ENCODE measurements at regions not wholly inside any gene's neighbourhood (a gene's known extent, or its start where the extent isn't known, plus 50 kb on each side); places are given as distances from the start of the nearest gene placed in this dataset.

DNA sequence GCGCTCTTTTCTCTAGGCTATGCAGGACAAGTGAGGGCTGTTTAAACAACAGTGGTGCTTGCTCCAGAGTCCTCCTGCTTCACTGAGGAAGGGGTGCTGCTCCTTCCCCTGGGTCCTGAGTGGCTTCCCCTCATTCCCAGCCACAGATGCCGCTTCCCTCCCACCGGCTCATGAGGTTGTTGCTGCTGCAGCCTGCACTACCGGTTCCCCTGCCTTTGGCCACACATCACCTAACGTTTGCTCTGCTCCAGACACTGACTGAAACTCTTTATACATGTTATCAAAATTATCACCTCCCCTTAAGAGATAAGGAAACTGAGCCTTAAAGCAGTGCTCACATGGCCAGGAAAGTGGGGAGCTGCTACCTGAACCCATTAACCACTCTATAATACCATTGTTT is 130.8 kb upstream of the LGALSL start:
- no peak overlapping the region for H3K27ac Mint-ChIP-seq
- peaks cover 38% of the 10 kb centered on the region for H3K4me1 Mint-ChIP-seq
- no peaks in the 10 kb centered on the region for H3K27me3 Mint-ChIP-seq
- DNase-seq, result no peak
- peaks cover 3% of the 10 kb centered on the region for H3K36me3 Mint-ChIP-seq
- no peak overlapping the region for H3K4me3 Mint-ChIP-seq
- no peaks in the 10 kb centered on the region for H3K9me3 Mint-ChIP-seq

DNA sequence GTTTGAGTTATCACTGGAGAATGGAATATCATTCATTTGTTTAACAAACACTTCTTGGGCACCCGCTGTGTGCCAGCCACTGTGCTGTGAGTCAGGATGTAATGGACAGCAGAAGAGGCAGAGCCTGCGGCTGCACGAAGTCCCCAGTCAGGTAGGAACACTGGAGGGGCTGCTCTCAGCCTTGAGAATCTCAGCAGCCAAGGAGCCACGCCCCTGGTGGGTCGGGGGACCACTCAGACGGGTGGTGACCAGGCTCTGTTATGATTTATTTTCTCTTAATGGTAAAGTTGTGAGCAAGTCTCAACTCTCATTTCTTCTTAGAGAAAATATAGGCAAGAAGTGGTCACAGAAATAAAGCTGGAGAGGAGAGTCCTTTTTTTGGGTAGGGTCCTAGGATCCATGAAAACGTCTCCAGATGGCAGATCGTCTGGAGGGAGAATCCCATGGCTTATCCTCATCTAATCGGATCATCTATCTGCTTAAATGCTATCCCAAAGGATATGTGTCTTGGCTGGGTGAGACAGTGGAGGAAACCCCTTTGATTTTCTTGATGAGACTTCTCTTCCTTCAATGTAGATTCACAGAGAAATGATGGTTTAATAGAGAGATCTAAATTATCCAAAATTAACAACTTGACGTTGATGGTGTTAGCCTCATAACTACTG is 129.1 kb upstream of the LGALSL start:
- Mint-ChIP-seq H3K4me3 (no peak overlapping the region), H3K4me1 (peaks cover 44% of the 10 kb centered on the region), H3K9me3 (no peaks in the 10 kb centered on the region), H3K27ac (peak overlapping the region; percentile 98), H3K36me3 (peaks cover 3% of the 10 kb centered on the region), H3K27me3 (no peaks in the 10 kb centered on the region)
- DNase-seq, result no peak

DNA sequence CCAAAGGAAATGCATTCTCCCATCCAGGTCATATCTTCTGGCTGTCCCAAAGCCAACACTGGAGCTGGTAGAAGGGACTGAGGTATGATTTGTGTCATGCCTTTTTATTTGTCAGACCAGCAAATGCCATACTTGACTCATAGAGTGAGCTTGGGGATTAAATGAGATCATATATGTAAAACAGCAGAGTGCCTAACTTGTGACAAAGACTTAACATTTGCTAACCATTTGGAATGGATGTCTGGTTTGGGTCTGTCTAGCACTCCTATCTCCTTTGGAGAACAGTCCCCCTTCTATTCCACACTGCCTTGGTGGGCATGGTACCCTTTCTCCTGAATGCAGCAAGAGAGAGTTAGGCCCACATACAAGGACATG is 128.5 kb upstream of the LGALSL start:
- no peaks in the 10 kb centered on the region for H3K9me3 Mint-ChIP-seq
- peak overlapping the region; percentile 63 for H3K4me3 Mint-ChIP-seq
- H3K4me1 Mint-ChIP-seq, result peaks cover 44% of the 10 kb centered on the region
- peak; percentile 21 for DNase-seq
- H3K27ac Mint-ChIP-seq, result peak overlapping the region; percentile 98
- no peaks in the 10 kb centered on the region for H3K27me3 Mint-ChIP-seq
- peaks cover 3% of the 10 kb centered on the region for H3K36me3 Mint-ChIP-seq

DNA sequence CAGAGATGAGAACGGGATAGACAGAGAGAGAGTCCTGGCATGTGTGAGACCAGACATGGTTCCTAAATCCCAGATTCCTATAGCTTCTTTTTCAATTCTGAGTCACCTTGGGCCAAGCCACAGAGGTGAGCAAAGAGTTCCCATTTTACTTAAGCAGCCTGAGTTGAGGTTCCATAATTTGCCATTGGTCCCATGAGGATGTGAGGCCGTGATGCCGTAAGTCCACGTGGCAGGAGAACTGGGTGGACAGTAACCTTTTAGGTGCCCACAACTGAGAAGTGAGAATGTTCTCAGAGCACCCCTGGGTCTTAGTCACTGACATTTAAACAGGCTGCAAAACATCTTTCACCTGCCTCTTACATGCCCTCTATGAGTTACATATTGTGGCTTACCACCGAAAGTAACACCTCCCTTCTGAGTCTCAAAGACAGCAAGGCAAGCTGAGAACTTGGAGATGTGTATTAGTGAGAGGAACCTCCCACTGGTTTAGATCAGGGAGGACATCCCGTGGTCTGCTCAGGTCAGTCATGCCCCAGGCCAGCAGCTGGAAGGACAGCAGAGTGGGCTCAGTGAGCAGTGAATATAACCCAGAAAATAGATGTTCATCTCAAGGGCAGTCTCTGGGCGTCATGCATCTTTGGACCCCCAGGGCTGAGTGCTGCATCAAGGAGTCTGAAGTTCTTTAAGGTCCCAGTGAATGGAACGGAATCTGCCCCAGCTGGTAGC is 127.9 kb upstream of the LGALSL start:
- DNase-seq, result peak; percentile 66
- Mint-ChIP-seq H3K27me3 (no peaks in the 10 kb centered on the region), H3K27ac (peak overlapping the region; percentile 98), H3K36me3 (peaks cover 3% of the 10 kb centered on the region), H3K4me1 (peaks cover 50% of the 10 kb centered on the region), H3K4me3 (peak overlapping the region; percentile 67), H3K9me3 (no peaks in the 10 kb centered on the region)

DNA sequence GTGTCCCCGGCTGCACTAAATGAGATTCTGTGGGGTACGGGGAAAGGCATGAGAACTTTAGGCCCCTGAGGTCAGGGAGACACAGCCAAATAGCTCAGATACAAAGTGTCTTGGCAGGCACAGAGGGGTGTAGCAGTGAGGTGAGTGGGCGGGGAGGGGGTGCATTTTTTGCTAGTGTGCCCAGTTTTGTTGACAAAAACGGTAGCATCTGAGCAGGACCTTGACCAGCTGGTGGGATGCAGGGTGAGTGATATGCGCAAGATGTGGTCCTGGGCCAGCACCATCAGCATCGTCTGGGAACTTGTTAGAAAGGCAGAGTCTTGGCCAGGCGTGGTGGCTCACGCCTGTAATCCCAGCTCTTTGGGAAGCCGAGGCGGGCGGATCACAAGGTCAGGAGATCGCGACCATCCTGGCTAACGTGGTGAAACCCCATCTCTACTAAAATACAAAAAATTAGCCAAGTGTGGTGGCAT is 127.3 kb upstream of the LGALSL start:
- DNase-seq, result no peak

DNA sequence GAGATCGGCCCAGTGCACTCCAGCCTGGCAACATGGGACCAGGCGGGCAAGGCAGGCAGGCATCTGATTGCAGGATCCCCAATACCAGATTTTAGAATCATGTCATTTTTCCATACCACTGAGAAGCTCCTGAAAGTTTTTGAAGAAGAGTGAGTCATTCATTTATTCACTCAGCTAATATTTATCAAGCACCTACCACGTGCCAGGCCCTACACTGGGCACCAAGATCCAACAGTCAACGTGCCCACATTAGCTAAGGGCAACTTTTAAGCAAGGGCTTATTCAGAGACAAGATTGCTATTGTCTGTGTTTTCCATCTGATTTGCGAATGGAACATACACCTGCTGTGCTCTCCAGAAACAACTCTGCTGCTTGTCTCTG is 126.8 kb upstream of the LGALSL start:
- H3K4me1 Mint-ChIP-seq, result peaks cover 50% of the 10 kb centered on the region
- DNase-seq, result no peak

More for the DNA sequence above, 127.3 kb upstream of the LGALSL start:
- Mint-ChIP-seq H3K36me3 (peaks cover 3% of the 10 kb centered on the region), H3K9me3 (no peaks in the 10 kb centered on the region), H3K27ac (peak overlapping the region; percentile 98), H3K4me1 (peaks cover 50% of the 10 kb centered on the region), H3K4me3 (peak overlapping the region; percentile 67), H3K27me3 (no peaks in the 10 kb centered on the region)

DNA sequence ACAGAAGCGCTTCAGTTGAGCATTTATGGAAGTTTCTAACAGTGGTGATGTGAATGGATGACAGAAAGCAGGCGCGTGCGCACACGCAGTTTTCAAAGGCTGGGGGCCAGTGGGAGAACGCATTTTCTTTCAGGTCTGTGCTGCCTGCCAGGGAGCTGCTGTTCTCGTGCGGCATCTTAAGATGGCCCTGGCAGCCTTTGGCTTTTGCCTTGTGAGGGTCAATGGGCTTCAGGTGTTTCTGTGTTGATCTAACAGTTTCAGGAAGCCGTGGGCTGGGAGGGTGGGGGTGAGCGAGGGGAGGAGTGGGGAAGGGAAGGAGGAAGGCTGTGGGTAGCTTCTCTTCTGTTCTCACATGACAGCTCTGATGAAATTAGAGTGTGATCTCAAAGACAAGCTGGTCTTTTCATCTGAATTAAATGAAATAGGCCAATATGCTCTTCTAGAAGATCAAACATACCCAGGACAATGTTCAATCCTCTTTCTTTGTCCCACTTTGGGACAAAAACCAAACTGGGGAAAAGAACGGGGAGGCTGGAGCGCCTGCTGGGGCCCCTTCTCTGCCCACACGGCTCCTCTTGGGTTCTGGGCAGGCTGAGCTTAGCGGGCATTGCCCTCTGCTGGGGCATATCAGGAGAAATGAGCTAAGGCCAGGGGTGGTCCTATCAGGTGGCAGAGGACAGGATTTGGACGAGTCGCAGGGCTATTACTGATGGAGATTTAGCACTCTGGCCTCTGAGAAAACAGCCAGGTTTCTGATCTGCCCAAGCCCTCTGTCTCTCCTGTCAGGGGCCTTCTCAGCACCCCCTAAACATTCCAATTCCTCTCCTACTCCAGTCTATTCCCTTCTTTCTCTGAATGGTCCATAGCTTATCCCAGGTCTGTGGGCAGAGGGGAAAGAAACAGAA is 126.2 kb upstream of the LGALSL start:
- DNase-seq, result peak; percentile 67
- Mint-ChIP-seq H3K9me3 (no peaks in the 10 kb centered on the region), H3K4me3 (peak overlapping the region; percentile 64), H3K27me3 (no peaks in the 10 kb centered on the region), H3K36me3 (peaks cover 3% of the 10 kb centered on the region), H3K27ac (peak overlapping the region; percentile 98), H3K4me1 (peaks cover 50% of the 10 kb centered on the region)

More for the DNA sequence above, 126.8 kb upstream of the LGALSL start:
- H3K27me3 Mint-ChIP-seq, result no peaks in the 10 kb centered on the region
- peak overlapping the region; percentile 98 for H3K27ac Mint-ChIP-seq
- H3K9me3 Mint-ChIP-seq, result no peaks in the 10 kb centered on the region
- H3K4me3 Mint-ChIP-seq, result peak overlapping the region; percentile 64
- peaks cover 3% of the 10 kb centered on the region for H3K36me3 Mint-ChIP-seq

DNA sequence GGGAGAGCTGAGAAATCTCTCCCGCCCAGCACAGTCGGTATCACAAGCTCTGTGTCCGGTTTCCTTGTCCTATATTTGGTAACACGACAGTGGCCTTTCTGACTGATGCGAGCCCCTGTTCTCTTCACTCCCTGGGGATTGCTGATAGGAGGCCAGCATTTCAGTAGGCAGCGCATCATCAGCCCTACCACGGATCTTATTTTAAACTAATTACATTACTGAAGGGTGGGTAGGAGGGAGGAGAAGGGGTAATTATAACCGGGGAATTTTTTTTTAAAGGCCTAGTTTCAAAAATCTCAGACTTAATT is 125.6 kb upstream of the LGALSL start:
- peak overlapping the region; percentile 98 for H3K27ac Mint-ChIP-seq
- H3K36me3 Mint-ChIP-seq, result peaks cover 3% of the 10 kb centered on the region
- H3K4me1 Mint-ChIP-seq, result peaks cover 50% of the 10 kb centered on the region
- no peak for DNase-seq
- H3K27me3 Mint-ChIP-seq, result no peaks in the 10 kb centered on the region
- H3K9me3 Mint-ChIP-seq, result no peaks in the 10 kb centered on the region
- peak overlapping the region; percentile 7 for H3K4me3 Mint-ChIP-seq

DNA sequence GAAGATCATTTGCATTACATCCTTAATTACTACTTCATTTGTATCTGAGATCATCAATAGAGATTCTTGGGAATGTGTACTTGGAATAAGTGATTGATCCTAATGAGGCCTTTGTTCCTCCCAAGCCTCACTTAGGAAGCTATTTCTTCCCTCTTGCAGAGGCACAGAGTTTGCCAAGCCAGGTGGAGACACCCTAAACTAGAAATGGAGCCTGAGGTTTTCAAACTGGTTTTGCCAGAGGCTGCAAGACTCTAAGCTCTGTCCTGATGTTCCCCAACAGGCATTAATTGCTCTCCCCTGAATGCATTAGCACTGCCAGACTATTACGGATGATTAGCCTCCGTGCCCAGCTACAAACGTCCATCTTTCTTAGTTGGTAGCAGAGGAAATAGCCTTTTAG is 125.2 kb upstream of the LGALSL start:
- H3K4me3 Mint-ChIP-seq, result no peak overlapping the region
- no peaks in the 10 kb centered on the region for H3K9me3 Mint-ChIP-seq
- H3K27me3 Mint-ChIP-seq, result no peaks in the 10 kb centered on the region

DNA sequence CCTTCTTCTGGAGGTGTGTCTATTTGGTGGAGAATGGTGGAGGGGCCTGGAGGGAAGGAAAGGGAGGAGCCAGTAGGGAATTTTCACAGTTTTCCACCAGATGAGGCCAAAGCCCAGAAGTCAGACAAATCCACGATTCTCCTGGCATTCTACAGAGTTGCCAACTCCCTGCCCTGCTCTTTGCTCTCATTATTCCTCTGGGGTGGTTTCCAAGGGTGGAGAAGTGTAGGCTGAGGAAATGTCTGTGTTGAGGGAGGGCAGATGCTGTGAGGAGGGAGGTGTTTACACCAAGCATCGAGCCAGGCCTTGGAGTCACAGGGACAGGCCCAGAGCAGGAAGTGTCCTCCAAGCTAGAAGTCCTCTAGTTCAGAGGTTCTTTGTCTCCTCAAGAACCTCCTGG is 124.1 kb upstream of the LGALSL start:
- H3K36me3 Mint-ChIP-seq, result peaks cover 3% of the 10 kb centered on the region
- no peaks in the 10 kb centered on the region for H3K9me3 Mint-ChIP-seq
- no peak overlapping the region for H3K4me3 Mint-ChIP-seq
- peaks cover 44% of the 10 kb centered on the region for H3K4me1 Mint-ChIP-seq
- DNase-seq, result no peak
- H3K27ac Mint-ChIP-seq, result no peak overlapping the region
- H3K27me3 Mint-ChIP-seq, result no peaks in the 10 kb centered on the region

More for the DNA sequence above, 125.2 kb upstream of the LGALSL start:
- DNase-seq, result no peak
- Mint-ChIP-seq H3K4me1 (peaks cover 50% of the 10 kb centered on the region), H3K27ac (no peak overlapping the region), H3K36me3 (peaks cover 3% of the 10 kb centered on the region)

DNA sequence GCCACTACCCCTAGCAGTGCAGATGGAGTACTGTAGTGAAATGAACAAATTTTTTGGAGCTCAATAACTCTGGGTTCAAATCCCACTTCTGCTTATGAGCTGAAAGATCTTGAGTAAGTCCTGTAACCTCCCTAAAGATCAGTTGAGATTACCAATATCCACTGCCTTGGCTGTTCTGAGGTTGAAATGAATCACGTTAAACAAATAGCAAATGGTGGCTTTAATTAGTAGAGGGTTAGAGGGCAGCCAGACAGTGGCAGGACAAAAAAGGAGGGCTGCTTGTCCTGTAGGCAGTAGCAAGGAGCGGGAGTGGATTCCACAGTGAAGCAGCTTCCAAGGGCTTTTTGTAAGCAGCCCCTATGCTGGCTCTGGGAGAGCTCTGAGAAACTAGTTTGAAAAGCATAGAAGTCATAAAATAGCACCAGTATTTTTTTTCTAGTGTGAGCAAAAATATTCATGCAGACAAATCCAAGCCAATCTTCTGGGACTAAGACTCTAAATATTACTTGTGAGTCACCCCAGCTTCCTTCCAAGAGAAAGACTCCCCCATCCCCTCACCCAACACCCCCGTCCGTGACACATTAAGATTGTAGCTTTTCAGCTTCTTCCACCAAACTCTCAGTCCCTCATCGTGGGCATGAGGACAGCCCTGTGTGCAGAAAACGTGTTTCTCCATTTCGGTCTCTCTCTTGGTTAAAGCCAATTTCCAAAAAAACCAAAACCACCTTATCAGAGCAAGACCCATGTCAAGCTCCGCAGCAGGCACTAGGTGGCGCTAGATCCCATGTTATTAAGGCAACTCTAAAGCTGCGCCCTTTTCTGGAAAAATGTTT is 123.5 kb upstream of the LGALSL start:
- peak; percentile 66 for DNase-seq
- peak overlapping the region; percentile 15 for H3K4me3 Mint-ChIP-seq
- H3K4me1 Mint-ChIP-seq, result peaks cover 37% of the 10 kb centered on the region
- no peaks in the 10 kb centered on the region for H3K27me3 Mint-ChIP-seq
- H3K9me3 Mint-ChIP-seq, result no peaks in the 10 kb centered on the region
- no peak overlapping the region for H3K27ac Mint-ChIP-seq
- no peaks in the 10 kb centered on the region for H3K36me3 Mint-ChIP-seq

DNA sequence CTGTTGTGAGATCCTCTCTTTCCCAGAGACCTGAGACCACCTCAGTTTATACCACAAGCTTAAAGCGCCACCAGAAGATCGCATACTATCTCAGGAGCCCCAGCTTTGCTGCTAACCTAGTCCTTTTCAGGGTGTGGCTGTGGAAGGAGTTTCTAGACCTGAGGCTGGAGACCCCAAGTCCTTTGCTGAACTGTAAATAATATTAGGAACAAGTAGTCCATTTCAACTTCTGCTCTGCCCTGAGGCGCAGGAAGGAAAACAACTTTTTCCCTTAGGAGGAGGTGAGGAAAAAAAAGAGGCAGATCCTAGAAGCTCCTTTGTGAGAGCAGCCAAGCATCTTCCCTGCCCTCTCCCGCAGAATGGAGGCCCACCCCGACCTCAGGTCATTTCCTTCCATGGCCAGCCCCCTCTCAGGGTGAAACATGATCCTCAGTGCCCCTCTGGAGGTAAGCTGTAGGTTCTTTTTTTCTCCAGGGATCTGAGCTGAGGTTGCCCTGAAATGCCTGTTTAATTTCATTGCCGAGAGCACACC is 122.8 kb upstream of the LGALSL start:
- DNase-seq, result no peak
- Mint-ChIP-seq H3K9me3 (no peaks in the 10 kb centered on the region), H3K27ac (no peak overlapping the region), H3K4me3 (no peak overlapping the region), H3K36me3 (no peaks in the 10 kb centered on the region), H3K27me3 (no peaks in the 10 kb centered on the region), H3K4me1 (peaks cover 32% of the 10 kb centered on the region)

DNA sequence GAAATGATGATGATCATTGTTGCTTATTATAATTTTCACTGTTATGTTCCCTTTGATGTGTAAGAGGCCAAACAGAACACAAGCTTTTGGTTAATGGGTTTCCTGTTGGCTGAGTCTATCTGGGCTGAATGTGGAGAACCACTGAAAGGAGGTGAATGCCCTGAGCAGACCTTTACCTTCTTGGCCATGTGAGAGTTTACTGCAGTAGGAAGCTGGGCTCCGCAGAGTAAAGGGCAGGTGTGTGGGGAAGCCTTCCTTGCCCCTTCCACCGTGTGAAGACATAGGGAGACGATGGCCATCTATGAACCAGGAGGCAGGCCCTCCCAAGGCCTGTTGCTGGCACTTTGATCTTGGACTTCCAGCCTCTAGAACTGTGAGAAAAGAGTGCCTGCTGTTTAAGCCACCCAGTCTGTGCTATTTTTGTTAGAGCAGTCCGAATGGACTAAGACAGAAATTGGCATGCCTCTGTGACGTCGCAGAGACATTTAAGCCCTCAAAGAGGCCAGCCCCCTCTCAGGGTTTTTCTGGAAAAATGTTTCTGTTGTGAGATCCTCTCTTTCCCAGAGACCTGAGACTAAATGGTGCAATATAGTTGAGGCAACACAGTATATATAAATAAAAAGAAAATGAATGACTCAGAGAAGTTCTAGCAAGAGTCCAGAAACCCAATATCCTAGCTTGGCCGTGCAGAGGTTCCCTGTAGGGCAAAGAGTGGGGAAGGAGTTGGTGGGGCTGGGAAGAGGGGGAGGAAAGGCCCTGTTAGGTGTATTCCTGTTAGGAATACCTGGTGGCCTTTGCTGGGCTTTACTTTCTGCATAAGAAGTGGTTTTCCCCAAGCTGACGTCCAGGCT is 121.9 kb upstream of the LGALSL start:
- H3K27me3 Mint-ChIP-seq, result no peaks in the 10 kb centered on the region
- no peaks in the 10 kb centered on the region for H3K9me3 Mint-ChIP-seq
- no peak overlapping the region for H3K4me3 Mint-ChIP-seq
- no peak overlapping the region for H3K27ac Mint-ChIP-seq
- no peak for DNase-seq
- no peaks in the 10 kb centered on the region for H3K36me3 Mint-ChIP-seq
- H3K4me1 Mint-ChIP-seq, result peaks cover 23% of the 10 kb centered on the region

DNA sequence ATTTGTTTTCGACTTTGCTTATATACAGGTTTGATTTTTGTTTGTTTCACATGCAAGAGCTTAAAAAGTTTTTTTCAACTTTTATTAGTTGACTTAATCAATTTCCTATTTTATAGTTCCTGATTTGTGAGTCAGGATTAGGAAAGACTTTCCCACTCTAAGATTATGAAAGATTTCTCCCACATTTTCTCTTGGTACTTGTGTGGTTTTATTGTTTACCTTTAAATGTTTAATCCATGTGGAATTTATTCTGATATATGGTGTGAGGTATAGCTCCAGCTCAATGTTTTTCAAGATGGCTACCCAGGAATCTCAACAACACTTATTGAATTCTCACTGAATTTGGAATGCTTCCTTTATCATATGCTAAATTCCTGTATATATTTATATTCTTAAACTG is 117.8 kb upstream of the LGALSL start:
- DNase-seq, result no peak
- H3K27me3 Mint-ChIP-seq, result no peaks in the 10 kb centered on the region
- H3K27ac Mint-ChIP-seq, result no peak overlapping the region
- no peaks in the 10 kb centered on the region for H3K9me3 Mint-ChIP-seq
- H3K4me3 Mint-ChIP-seq, result no peak overlapping the region
- no peaks in the 10 kb centered on the region for H3K36me3 Mint-ChIP-seq
- peaks cover 8% of the 10 kb centered on the region for H3K4me1 Mint-ChIP-seq

Measured in activated naive CD8-positive, alpha-beta T cell treated with anti-CD3 and anti-CD28 coated beads for 36 hours (primary cell).